ENCODE measurements at regions not wholly inside any gene's neighbourhood (a gene's known extent, or its start where the extent isn't known, plus 50 kb on each side); places are given as distances from the start of the nearest gene placed in this dataset.
A peak's percentile ranks its signal among the peaks of the same experiment; 100 is the strongest.

- Histone ChIP-seq H3K4me3 (no peak overlapping the region), H3K9me3 (replicated peaks) (no peaks in the 10 kb centered on the region), H3K36me3 (no peaks in the 10 kb centered on the region), H3K27ac (replicated peaks) (no peak overlapping the region), H3K27me3 (ENCODE audit: low read depth) (peaks cover 57% of the 10 kb centered on the region), H3K4me1 (no peaks in the 10 kb centered on the region)
- DNase-seq = peak; percentile 65
- intact Hi-C loops (cut with micrococcal nuclease) = loop anchor here (10.0 kb wide), 3 partner anchors 271 to 521 kb away; no protein-coding TSS in a partner anchor
- TF ChIP-seq CTCF (IDR thresholded peaks at IDR 0.05; ENCODE audit: borderline replicate concordance) = peak; percentile 77
Observed at GRCh38 chr15:97903971-97904572, 56.4 kb upstream of the ARRDC4 start.

DNA sequence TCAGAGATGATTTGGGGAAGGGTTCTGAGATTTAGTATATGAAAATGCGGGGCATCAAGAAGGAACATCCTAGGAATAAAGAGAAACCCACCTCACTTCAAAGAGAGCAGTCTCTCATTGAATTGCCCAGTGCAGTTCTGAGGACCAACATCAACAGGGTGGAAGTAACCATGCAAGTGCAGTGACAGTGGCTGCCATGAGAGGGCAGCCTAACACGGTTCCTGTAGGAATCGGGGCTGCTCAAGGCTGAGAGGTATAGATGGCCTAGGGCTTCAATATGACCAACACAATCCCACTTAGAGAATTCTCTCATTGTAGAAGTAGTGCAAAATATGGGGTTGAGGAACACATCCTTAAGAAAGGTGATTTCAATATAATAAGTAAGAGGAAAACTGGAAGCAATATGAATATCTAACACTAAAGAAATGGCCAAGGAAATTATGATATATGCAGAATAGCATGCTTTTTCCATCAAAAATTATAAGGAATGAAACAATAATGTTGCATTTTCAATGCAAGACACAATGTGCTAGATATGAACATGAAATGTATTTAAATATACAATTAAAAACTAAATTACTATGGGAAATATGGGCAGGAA is 51.1 kb upstream of the ARRDC4 start:
- H3K9me3 ChIP-seq (replicated peaks) = no peaks in the 10 kb centered on the region
- peak; percentile 97 for TF ChIP-seq CTCF (IDR thresholded peaks at IDR 0.05; ENCODE audit: borderline replicate concordance)
- H3K27me3 ChIP-seq (ENCODE audit: low read depth) = peaks cover 58% of the 10 kb centered on the region
- no peak overlapping the region for H3K4me3 ChIP-seq
- H3K4me1 ChIP-seq = no peaks in the 10 kb centered on the region
- no peak overlapping the region for H3K27ac ChIP-seq (replicated peaks)
- intact Hi-C loops (cut with micrococcal nuclease) = loop anchor here (5.0 to 10.0 kb wide), 4 partner anchors 178 to 515 kb away; no protein-coding TSS in a partner anchor
- H3K36me3 ChIP-seq = no peaks in the 10 kb centered on the region
- DNase-seq = peak; percentile 58
